M059J (cell line): ENCODE measurements at regions not wholly inside any gene's neighbourhood (a gene's known extent, or its start where the extent isn't known, plus 50 kb on each side); places are given as distances from the start of the nearest gene placed in this dataset.

Source experiments
- DNase-seq: peaks from one replicate; pipeline ENCODE4 v3.0.0-alpha.2; 2012; ENCODE audit warnings: low read depth

GRCh38 chrY:15650056-15650455, 1125.7 kb downstream of the NLGN4Y start:
- DNase-seq = no peak

DNA sequence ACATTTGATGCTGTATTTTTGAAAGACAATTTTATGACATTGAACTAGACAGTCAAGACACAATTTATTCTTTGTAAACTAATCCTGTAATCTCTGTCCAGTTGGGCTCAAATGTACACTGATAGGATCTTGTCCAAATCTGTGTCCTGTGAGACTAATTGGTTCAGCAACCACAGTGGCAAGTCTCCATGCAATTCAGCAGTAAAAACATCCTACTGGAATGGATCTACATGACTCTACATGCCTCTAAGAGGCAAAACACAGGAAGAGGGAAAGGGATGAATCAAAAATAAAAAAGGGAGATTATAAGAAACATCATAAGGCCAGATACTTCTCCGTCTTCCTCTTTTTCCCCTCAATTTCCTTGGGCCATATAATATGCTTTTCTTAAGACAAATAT, 1164.2 kb downstream of the NLGN4Y start:
- no peak for DNase-seq

DNA sequence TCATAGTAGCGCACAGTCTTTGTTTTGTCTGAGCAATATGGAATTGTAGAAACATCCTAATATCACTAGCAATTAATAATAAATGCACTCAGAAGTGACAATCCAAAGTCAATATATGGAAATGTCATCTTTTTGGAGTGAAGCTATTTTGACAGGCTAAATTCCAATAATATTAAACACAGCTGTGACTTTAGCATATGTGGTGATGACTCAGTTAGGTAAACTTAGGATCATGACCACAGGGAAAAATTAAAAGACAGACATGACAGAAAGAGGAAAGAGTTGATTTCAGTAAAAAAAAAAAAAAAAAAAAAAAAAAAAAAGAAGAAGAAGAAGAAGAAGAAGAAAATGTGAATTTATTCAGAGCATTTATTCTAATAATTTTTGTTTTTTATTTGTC, 1165.7 kb downstream of the NLGN4Y start:
- no peak for DNase-seq

- DNase-seq = no peak
These were observed 1177.8 kb downstream of the NLGN4Y start for GRCh38 chrY:15702131-15702530.

DNA sequence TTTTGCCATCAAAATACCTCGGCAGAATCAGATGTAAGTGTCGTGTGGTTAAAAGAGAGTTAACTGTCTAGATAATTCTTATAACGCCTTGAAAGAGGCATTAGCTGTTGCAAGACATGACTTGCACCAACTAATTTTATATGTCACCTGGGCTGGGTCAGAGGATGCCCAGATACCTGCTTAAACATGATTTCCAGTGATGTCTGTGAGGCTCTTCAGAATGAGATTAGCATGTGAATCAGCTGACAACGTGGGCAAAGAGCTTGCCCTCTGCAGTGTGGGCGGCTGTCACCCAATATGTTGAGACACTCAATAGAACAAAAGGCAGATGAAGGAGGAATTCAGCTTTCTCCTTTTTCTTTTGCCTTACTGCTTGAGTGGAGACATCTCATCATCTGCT, 1180.6 kb downstream of the NLGN4Y start:
- no peak for DNase-seq

DNA sequence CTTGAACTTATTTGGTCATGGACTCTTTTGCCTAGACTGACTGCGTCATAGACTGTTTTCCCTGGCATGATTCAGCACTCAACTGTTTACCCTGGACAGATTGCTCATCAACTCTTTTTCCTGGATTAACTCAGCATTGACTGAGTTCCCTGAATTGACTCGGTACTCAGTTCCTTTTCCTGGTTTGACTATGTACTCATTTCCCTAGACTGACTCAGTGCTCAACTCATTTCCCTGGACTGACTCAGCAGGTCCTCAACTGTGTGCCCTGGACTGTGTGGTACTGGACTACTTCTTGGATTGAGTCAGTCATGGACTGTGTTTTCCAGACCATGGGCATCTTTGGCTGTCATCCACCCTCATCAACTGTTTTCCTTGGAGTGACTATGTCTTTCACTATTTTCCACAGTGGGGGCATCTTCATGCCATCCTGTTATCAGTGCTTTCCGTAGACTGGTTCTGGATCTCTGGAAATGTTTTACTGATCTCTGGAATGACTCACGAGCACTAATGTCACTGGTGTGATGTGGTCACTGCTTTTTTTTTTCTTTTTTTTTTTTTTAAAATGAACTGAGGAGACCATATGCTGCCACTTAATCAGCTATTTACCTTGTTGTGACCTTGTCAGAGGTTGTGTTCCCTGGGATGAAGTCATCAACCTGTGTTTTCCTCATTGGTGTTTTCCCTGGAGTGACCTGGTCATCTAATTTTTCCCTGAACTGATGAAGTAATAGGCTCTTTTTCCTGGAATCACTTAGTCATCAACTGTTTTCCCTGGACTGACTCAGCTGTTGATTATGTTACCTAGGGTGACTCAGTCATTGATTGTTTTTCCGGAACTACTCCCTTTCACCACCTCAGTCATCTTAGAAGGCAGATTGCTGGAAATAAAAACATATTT, 1225.5 kb downstream of the NLGN4Y start:
- peak; percentile 26 for DNase-seq

GRCh38 chrY:15751001-15751400, 1226.7 kb downstream of the NLGN4Y start:
- DNase-seq = no peak

DNA sequence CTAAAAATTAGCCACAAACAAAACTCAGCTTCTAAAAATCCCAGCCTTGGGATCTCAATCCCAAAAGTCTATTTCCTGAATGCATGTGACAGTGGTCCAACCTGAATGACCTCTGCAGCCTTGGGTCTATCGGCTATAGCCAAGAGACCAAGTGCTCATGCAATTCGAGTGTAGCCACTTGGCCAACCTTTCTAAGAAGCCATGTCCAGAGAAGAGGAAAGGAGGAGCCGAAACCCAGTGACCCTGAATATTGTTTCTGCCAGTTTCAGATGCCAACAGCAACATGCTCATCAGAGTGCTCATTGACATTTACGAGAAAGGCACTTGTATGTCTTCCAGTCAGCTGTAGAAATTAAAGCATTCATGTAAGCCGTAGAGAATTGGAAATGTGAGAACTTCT, 1231.9 kb downstream of the NLGN4Y start:
- DNase-seq = no peak

DNA sequence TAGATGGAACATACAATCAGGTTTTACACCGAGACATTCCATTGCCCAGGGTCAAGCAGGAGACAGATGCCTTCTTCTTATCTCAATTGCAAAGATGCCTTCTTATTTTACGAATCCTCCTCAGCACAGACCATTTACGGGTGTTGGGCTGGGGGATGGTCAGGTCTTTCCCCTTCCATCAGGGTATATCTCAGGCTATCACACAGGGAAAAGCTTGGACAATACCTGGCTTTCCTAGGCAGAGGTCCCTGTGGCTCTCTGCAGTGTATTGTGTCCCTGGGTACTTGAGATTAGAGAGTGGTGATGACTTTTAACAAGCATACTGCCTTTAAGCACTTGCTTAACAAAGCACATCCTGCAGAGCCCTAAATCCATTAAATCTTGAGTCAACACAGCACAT, 1249.2 kb downstream of the NLGN4Y start:
- no peak for DNase-seq

DNA sequence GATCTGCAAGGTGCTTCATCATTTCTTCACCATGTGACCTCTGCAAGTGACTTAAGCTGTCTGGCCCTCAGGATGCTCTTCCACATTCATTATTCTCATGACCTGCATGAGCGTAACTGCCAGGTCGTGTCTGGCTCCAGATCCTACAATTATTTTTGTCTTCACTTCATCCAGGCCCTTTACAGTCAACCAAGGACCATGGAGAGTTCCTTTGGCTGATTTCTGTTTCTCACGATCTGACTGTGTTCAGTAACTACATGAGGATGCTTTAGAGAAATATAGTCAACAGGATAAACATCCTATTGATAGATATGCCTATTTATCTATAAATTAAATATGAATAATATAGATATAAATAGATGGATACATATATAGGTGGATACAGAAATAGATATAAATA, 1251.6 kb downstream of the NLGN4Y start:
- DNase-seq = no peak

- no peak for DNase-seq
These were observed 1255.6 kb downstream of the NLGN4Y start for GRCh38 chrY:15779891-15780290.

DNA sequence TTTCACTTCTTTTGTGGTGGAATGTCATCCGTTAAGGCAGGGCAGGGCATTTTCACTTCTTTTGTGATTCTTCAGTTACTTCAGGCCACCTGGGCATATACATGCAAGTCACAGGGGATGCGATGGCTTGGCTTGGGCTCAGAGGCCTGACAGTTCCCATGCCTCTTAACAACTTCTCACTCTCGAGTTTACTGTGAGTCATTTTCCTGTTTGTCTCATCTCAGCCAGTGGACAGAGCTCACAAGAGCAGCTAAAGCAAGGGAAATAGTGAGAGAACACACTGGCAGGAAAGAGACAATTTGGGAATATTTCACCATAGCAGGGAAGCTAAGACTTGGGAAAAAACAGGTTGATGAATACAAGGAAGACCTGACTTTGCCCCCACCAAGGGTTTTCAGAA, 1275.7 kb downstream of the NLGN4Y start:
- peak; percentile 0 for DNase-seq

DNA sequence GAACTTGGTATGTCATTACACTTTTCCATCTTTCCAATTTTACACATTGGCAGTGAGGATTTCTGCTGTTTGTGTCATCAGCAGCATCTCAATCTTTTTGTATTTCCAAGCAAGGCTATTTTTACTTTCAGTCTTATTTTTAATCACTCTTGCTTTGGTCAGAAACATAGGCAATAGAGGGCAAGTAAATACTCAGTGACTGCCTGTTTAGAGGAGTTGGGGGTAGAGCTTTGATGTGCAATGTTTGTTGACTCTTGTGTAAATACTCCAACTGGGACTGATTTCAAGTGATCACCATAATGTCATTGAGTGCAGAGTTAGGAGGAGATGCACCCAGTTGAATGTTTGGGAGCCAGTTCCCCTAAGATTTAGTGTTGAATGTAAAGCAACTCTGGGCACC, 1281.7 kb downstream of the NLGN4Y start:
- no peak for DNase-seq

DNA sequence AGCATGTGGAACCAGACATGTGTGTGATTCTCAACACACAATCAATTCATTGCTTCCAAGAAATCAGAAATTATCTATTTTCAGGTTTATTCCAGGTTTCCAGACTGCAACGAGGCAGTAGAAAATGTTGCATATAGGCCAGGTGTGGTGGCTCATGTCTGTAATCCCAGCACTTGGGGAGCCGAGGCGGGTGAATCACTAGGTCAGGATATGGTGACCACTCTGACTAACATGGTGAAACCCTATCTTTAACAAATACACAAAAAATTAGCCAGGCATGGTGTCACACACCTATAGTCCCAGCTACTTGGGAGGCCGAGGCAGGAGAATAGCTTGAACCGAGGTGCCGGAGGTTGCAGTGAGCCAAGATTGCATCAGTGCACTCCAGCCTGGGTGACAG, 1289.9 kb downstream of the NLGN4Y start:
- no peak for DNase-seq
